Trophoblast cell (in vitro differentiated cells and primary cell): ENCODE measurements at regions not wholly inside any gene's neighbourhood (a gene's known extent, or its start where the extent isn't known, plus 50 kb on each side); places are given as distances from the start of the nearest gene placed in this dataset.

Experiments used
- DNase-seq, 2 donors: peaks; one replicate each; pipeline ENCODE4 v3.0.0-alpha.2; 2016
- H2AFZ ChIP-seq: 2 replicates; pipeline ENCODE4 v1.6.1; 2013; ENCODE audit warnings: low read length, moderate library complexity, mild to moderate bottlenecking; ENCODE audit not compliant: insufficient read depth, poor library complexity
- H2AK5ac ChIP-seq: 2 replicates; pipeline ENCODE4 v1.6.1; 2013; ENCODE audit warnings: mild to moderate bottlenecking, low read length
- H2BK120ac ChIP-seq: 2 replicates; pipeline ENCODE4 v1.6.1; 2013; ENCODE audit warnings: low read length, mild to moderate bottlenecking, moderate library complexity; ENCODE audit not compliant: insufficient read depth, poor library complexity
- H2BK12ac ChIP-seq: 2 replicates; pipeline ENCODE4 v1.6.1; 2013; ENCODE audit warnings: mild to moderate bottlenecking, low read length, moderate library complexity
- H2BK5ac ChIP-seq: 2 replicates; pipeline ENCODE4 v1.6.1; 2013; ENCODE audit warnings: low read length, low read depth, moderate library complexity, mild to moderate bottlenecking; ENCODE audit not compliant: poor library complexity
- H3K14ac ChIP-seq: 2 replicates; pipeline ENCODE4 v1.6.1; 2013; ENCODE audit warnings: mild to moderate bottlenecking, low read length
- H3K18ac ChIP-seq: 2 replicates; pipeline ENCODE4 v1.6.1; 2013; ENCODE audit warnings: mild to moderate bottlenecking, low read length
- H3K23ac ChIP-seq: 2 replicates; pipeline ENCODE4 v1.6.1; 2013; ENCODE audit warnings: low read length
- H3K27ac ChIP-seq: 2 replicates; pipeline ENCODE4 v1.5.1; 2013; ENCODE audit warnings: low read depth, mild to moderate bottlenecking, inconsistent platforms, low read length, moderate library complexity
- H3K27me3 ChIP-seq: 2 replicates; pipeline ENCODE4 v1.6.1; 2013; ENCODE audit warnings: inconsistent platforms, mild to moderate bottlenecking, low read length, moderate library complexity; ENCODE audit not compliant: insufficient read depth
- H3K36me3 ChIP-seq, 2 experiments: 1 replicate in 1 of 2; 2 replicates in 1 of 2; pipeline ENCODE4 v1.6.1; 2013; ENCODE audit warnings: low read length in 2 of 2, mild to moderate bottlenecking in 2 of 2, moderate library complexity in 1 of 2; ENCODE audit not compliant: insufficient read depth in 2 of 2, control insufficient read depth in 1 of 2
- H3K4ac ChIP-seq: 2 replicates; pipeline ENCODE4 v1.6.1; 2013; ENCODE audit warnings: low read depth, mild to moderate bottlenecking, low read length, moderate library complexity
- H3K4me1 ChIP-seq, 2 experiments: 1 replicate in 1 of 2; 2 replicates in 1 of 2; pipeline ENCODE4 v1.6.1; 2013; ENCODE audit warnings: low read length in 2 of 2, mild to moderate bottlenecking in 2 of 2, moderate library complexity in 1 of 2; ENCODE audit not compliant: insufficient read depth in 2 of 2, control insufficient read depth in 1 of 2
- H3K4me2 ChIP-seq: 2 replicates; pipeline ENCODE4 v1.6.1; 2013; ENCODE audit warnings: inconsistent platforms, mild to moderate bottlenecking, low read length, moderate library complexity
- H3K4me3 ChIP-seq: 2 replicates; pipeline ENCODE4 v1.5.1; 2013; ENCODE audit warnings: mild to moderate bottlenecking, low read depth, low read length, inconsistent platforms
- H3K79me1 ChIP-seq: one replicate; pipeline ENCODE4 v1.6.1; 2013; ENCODE audit warnings: low read length
- H3K79me2 ChIP-seq: 2 replicates; pipeline ENCODE4 v1.6.1; 2013; ENCODE audit warnings: low read length, mild to moderate bottlenecking; ENCODE audit not compliant: control insufficient read depth, insufficient read depth, poor library complexity
- H3K9ac ChIP-seq: 2 replicates; pipeline ENCODE4 v1.6.1; 2013; ENCODE audit warnings: mild to moderate bottlenecking, low read length
- H3K9me3 ChIP-seq: 2 replicates; pipeline ENCODE4 v1.6.1; 2013; ENCODE audit warnings: low read depth, mild to moderate bottlenecking, control low read depth, inconsistent platforms, low read length; ENCODE audit not compliant: insufficient read depth
- H4K12ac ChIP-seq: 2 replicates; pipeline ENCODE4 v1.6.1; 2013; ENCODE audit warnings: low read depth, mild to moderate bottlenecking, low read length, moderate library complexity
- H4K8ac ChIP-seq: 2 replicates; pipeline ENCODE4 v1.6.1; 2013; ENCODE audit warnings: low read depth, mild to moderate bottlenecking, low read length, moderate library complexity
- H4K91ac ChIP-seq: one replicate; pipeline ENCODE4 v1.6.1; 2013; ENCODE audit warnings: low read depth, mild to moderate bottlenecking, low read length, moderate library complexity
- WGBS: extraction: QIAGEN DNeasy Blood & Tissue Kit; methylation state at CpG from one replicate; pipeline ENCODE4 v1.1.7; 2013; ENCODE audit warnings: missing lambda C conversion rate; ENCODE audit not compliant: insufficient read length, insufficient coverage; ENCODE audit errors: extremely low coverage; 5-methylcytosine and 5-hydroxymethylcytosine counted together

GRCh38 chr18:78685980-78686530 lies 293.6 kb upstream of the SALL3 start:
- Histone ChIP-seq H3K36me3 (no peaks in the 10 kb centered on the region), H3K9ac (no peak overlapping the region), H3K23ac (no peak overlapping the region), H3K27me3 (no peaks in the 10 kb centered on the region), H4K8ac (no peak overlapping the region), H3K4me2 (no peak overlapping the region), H2AK5ac (no peak overlapping the region), H4K91ac (no peak overlapping the region), H3K79me2 (no peaks in the 10 kb centered on the region), H2BK120ac (no peak overlapping the region), H2BK5ac (no peak overlapping the region), H3K4me1 (no peaks in the 10 kb centered on the region), H3K9me3 (peaks cover 2% of the 10 kb centered on the region), H2AFZ (no peak overlapping the region), H3K4ac (no peak overlapping the region), H3K18ac (no peak overlapping the region), H3K4me3 (no peak overlapping the region), H3K79me1 (no peaks in the 10 kb centered on the region), H3K27ac (no peak overlapping the region), H4K12ac (no peak overlapping the region), H2BK12ac (no peak overlapping the region), H3K14ac (no peak overlapping the region)
- no CpG with 5 or more reads among the region's 26 CpGs for WGBS
- no peak for DNase-seq

- H3K14ac ChIP-seq = no peak overlapping the region
- H3K79me2 ChIP-seq = no peaks in the 10 kb centered on the region
- no peaks in the 10 kb centered on the region for H3K4me1 ChIP-seq
- H2BK5ac ChIP-seq = no peak overlapping the region
- whole genome bisulfite sequencing = no CpG with 5 or more reads among the region's 16 CpGs
- no peak overlapping the region for H4K12ac ChIP-seq
- no peak overlapping the region for H3K9ac ChIP-seq
- no peak overlapping the region for H3K27ac ChIP-seq
- H3K36me3 ChIP-seq = no peaks in the 10 kb centered on the region
- no peaks in the 10 kb centered on the region for H3K79me1 ChIP-seq
- no peak overlapping the region for H3K4me3 ChIP-seq
- no peak overlapping the region for H4K8ac ChIP-seq
- no peak overlapping the region for H2BK120ac ChIP-seq
- H3K27me3 ChIP-seq = no peaks in the 10 kb centered on the region
- no peak overlapping the region for H3K4ac ChIP-seq
- H3K9me3 ChIP-seq = peaks cover 2% of the 10 kb centered on the region
- no peak overlapping the region for H3K23ac ChIP-seq
- no peak overlapping the region for H3K18ac ChIP-seq
- no peak overlapping the region for H3K4me2 ChIP-seq
- H2BK12ac ChIP-seq = no peak overlapping the region
- no peak overlapping the region for H4K91ac ChIP-seq
- no peak overlapping the region for H2AFZ ChIP-seq
- H2AK5ac ChIP-seq = no peak overlapping the region
- no peak for DNase-seq
Measured at GRCh38 chr18:78686976-78687685, 292.5 kb upstream of the SALL3 start.

- H3K4me2 ChIP-seq = no peak overlapping the region
- H3K27ac ChIP-seq = no peak overlapping the region
- no peak overlapping the region for H3K18ac ChIP-seq
- no peaks in the 10 kb centered on the region for H3K79me1 ChIP-seq
- H3K23ac ChIP-seq = no peak overlapping the region
- no peak overlapping the region for H2AK5ac ChIP-seq
- no peak overlapping the region for H4K8ac ChIP-seq
- H4K12ac ChIP-seq = no peak overlapping the region
- no peak overlapping the region for H2AFZ ChIP-seq
- H2BK5ac ChIP-seq = no peak overlapping the region
- H3K4me1 ChIP-seq = no peaks in the 10 kb centered on the region
- no CpG with 5 or more reads among the region's 7 CpGs for WGBS
- H3K4me3 ChIP-seq = no peak overlapping the region
- no peak overlapping the region for H4K91ac ChIP-seq
- DNase-seq = no peak
- no peak overlapping the region for H2BK12ac ChIP-seq
- no peaks in the 10 kb centered on the region for H3K36me3 ChIP-seq
- H3K14ac ChIP-seq = no peak overlapping the region
- no peak overlapping the region for H2BK120ac ChIP-seq
- no peak overlapping the region for H3K9ac ChIP-seq
- no peaks in the 10 kb centered on the region for H3K79me2 ChIP-seq
- H3K27me3 ChIP-seq = no peaks in the 10 kb centered on the region
- peaks cover 2% of the 10 kb centered on the region for H3K9me3 ChIP-seq
- no peak overlapping the region for H3K4ac ChIP-seq
Measured at GRCh38 chr18:78687736-78688135, 291.9 kb upstream of the SALL3 start.

- Histone ChIP-seq H3K4ac (no peak overlapping the region), H2BK120ac (no peak overlapping the region), H2AK5ac (no peak overlapping the region), H3K14ac (no peak overlapping the region), H3K23ac (no peak overlapping the region), H4K12ac (no peak overlapping the region), H2AFZ (no peak overlapping the region), H3K4me2 (no peak overlapping the region), H3K9ac (no peak overlapping the region), H3K79me2 (no peaks in the 10 kb centered on the region), H2BK5ac (no peak overlapping the region), H3K4me1 (no peaks in the 10 kb centered on the region), H3K36me3 (no peaks in the 10 kb centered on the region), H3K79me1 (no peaks in the 10 kb centered on the region), H3K9me3 (no peaks in the 10 kb centered on the region), H3K27me3 (no peaks in the 10 kb centered on the region), H4K91ac (no peak overlapping the region), H4K8ac (no peak overlapping the region), H2BK12ac (no peak overlapping the region), H3K4me3 (no peak overlapping the region), H3K27ac (no peak overlapping the region), H3K18ac (no peak overlapping the region)
- DNase-seq = no peak
- no CpG with 5 or more reads among the region's 12 CpGs for WGBS
Measured at GRCh38 chr18:78688249-78688648, 291.4 kb upstream of the SALL3 start.
